HG02870 (cell line): ENCODE measurements at regions not wholly inside any gene's neighbourhood (a gene's known extent, or its start where the extent isn't known, plus 50 kb on each side); places are given as distances from the start of the nearest gene placed in this dataset.
A peak's percentile ranks its signal among the peaks of the same experiment; 100 is the strongest.
"Not testable (repeated sequence)": the region's sequence is repeated elsewhere in the genome, so short reads cannot be mapped to it uniquely, and the experiment has no call there.

Experiments used
- ATAC-seq: cut with Tn5 transposase; IDR thresholded peaks from one replicate; pipeline ENCODE4 v1.9.1; 2021; ENCODE audit warnings: mild to moderate bottlenecking, moderate library complexity; ENCODE audit not compliant: unreplicated experiment

DNA sequence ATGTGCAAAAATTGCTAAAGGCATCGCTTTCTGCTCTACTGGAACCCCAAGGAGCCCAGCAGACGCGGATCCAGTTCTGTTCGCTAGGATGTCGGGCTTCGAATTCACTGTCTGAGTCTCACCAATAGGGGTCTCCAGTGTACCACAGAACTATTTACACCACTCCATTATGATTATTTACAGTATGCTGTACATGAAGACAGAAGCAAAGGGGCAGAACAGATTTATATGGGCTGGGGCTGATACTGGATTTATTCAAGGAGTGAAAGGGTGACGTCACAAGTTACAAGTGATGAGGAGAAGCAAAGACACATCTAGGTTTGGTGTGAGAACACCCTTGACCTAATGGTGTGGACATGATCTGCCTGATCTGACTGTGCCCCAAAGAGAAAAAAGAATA, 185.3 kb upstream of the ATP5MC3 start:
- peak; percentile 70 for ATAC-seq

DNA sequence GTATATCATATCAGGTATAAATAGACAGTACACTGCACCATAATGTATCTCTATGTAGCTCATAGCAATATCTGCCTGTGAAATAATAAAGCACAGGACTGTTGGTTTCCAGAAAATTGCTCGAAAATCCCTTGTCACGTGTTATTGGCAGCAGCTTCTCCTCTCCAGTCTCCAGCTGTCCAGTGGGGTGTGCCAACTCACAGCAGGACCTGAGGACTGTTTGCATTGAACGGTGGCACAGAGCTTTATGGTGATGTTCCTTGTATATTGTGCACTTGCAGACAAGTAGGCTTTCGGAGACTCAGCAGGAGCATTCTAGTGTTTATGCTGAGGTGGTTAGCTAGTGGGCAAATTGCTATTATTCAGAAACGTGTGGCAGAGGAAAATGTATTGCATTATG, 182.2 kb upstream of the ATP5MC3 start:
- no peak for ATAC-seq

DNA sequence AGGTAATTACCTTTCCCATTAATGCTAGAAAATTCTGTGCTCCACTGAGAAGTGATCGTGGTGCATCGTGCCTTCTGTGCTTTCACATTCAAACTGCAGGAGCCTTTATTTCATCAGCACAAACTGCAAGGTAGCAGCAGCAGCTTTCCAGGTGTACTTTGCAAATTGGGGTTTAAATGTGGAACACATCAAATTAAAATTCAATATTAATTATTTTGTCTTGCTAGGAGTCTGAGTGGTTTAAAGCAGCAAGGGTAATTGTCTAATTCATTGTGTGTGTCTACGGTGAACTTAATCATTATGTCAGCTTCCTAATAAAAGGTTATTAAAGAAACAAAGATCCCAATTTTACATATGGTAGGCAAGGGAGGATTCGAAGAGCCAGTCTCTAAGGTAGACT, 180.8 kb upstream of the ATP5MC3 start:
- ATAC-seq, result no peak

GRCh38 chr2:175359710-175360109, 178.2 kb upstream of the ATP5MC3 start:
- no peak for ATAC-seq

- ATAC-seq, result no peak
These were observed 175.4 kb upstream of the ATP5MC3 start for GRCh38 chr2:175356901-175357300.

- no peak for ATAC-seq
These were observed 173.7 kb upstream of the ATP5MC3 start for GRCh38 chr2:175355246-175355645.

- ATAC-seq, result no peak
These were observed 171.8 kb upstream of the ATP5MC3 start for GRCh38 chr2:175353275-175353674.

- ATAC-seq, result no peak
These were observed 170.0 kb upstream of the ATP5MC3 start for GRCh38 chr2:175351512-175351911.

DNA sequence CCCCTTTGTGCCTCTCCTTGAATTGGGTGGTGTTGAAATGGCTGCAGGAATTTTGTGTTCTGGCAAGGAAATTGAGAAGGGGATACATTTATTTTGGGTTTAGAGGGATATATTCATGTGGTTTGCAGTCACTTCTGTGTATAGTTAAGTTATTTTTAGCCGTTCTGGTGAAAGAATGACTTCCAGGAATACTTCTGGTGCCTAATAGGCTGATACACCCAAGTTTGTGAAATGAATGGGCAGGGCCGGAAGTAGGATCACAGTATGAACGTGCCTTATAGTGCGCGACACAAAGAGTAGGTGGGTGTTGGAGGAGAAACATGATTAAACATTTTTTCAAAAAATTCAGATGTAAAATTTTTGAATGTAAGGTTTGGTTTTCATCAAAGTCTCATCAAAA, 168.6 kb upstream of the ATP5MC3 start:
- no peak for ATAC-seq

- no peak for ATAC-seq
These were observed 160.6 kb upstream of the ATP5MC3 start for GRCh38 chr2:175342085-175342484.

DNA sequence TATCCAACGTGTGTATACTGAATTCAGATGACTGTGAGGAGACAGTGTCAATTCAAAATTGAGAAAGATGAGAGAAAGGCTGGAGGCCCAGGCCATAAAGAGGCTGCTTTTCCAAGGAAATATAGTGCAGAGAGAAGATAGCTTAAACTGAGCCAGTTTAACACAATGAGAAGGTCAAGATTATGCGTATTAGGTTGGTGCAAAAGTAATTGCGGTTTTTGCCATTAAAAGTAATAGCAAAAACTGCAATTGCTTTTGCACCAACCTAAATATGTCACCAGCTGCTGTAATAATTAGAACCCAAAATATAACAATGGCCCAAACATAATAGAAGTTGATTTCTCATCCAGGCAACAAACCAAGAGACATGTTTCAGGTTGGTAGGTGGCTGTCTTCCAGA, 148.7 kb upstream of the ATP5MC3 start:
- ATAC-seq, result no peak

GRCh38 chr2:175326801-175327200, 145.3 kb upstream of the ATP5MC3 start:
- ATAC-seq, result no peak

DNA sequence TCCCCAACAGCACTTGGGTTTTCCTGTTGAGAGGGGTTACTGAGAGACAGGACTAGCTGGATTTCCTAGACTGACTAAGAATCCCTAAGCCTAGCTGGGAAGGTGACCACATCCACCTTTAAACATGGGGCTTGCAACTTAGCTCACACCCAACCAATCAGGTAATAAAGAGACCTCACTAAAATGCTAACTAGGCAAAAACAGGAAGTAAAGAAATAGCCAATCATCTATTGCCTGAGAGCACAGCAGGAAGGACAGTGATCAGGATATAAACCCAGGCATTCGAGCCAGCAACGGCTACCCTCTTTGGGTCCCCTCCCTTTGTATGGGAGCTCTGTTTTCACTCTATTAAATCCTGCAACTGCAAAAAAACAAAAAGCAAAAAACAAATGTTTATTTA, 144.7 kb upstream of the ATP5MC3 start:
- not testable (repeated sequence) for ATAC-seq

DNA sequence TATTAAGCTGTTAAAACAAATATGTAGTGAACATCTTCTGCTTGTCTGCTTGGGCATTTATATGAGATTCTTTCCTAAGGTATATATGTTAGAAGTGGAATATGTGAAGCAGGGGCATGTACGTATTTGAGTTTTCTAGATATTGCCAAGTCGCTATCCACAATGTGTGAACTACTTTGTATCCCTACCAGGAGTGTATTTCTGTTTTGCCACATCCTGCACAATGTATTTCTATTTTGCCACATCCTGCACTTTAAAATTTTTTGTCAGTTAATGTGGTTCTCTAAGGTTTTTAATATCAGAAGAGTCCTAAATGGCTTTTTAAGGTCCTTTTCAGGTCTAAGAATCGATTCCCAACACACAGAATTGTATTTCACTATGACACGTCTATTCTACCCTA, 141.7 kb upstream of the ATP5MC3 start:
- ATAC-seq, result no peak

DNA sequence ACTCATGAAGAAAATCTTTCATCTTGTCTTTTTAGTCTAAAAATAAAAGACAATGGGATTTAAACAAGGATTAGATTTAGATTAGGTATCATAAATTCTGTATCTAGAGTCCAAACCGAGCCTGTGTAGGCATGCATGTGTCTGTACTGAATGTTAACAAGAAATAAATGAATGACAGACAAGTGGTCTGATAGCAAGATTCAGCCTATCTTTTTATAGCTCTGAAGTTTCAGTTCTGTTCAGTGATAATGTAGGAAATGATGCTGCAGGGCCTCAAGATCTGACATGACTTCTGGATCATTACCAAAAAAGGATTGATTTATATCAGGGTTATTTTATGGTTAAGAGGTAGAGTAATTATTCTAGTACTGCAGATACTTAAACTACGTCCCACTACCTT, 137.0 kb upstream of the ATP5MC3 start:
- ATAC-seq, result no peak

GRCh38 chr2:175317751-175318150, 136.2 kb upstream of the ATP5MC3 start:
- ATAC-seq, result no peak

GRCh38 chr2:175312137-175312536, 130.6 kb upstream of the ATP5MC3 start:
- no peak for ATAC-seq

GRCh38 chr2:175310813-175311504, 129.4 kb upstream of the ATP5MC3 start:
- ATAC-seq, result no peak

DNA sequence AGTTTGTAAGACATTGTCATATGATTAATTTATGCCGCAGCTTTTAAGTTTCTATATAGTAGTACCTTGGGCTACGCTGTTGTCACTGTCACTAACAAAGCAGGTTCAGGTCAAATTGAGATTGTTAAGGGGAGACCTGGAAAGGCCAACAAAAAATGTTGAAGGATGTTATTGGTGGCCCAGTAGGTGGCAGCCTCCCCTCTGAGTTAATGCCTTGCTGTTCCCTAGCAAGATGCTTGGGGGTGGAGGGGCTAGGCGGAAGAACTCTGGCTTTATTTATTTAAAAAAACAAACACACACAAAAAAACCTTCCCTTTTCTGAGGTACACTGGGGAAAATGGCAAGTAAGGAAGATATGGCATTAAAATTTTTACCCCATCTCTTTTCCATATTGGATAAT, 128.3 kb upstream of the ATP5MC3 start:
- ATAC-seq, result no peak

DNA sequence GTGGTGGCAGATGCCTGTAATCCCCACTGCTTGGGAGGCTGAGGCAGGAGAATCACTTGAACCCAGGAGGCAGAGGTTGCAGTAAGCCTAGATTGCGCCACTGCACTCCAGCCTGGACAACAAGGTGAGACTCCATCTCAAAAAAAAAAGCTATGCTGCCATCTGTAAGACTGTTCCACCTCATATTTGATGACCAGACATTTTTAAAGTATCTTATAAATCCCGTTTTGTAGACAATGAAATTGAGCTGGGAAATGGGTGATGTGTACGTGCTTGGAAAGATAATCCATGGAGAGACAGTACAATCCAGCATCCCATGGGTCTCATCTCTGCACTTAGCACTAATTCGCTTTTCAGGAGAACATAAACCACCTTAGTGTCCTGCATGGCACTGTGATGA, 126.5 kb upstream of the ATP5MC3 start:
- no peak for ATAC-seq

DNA sequence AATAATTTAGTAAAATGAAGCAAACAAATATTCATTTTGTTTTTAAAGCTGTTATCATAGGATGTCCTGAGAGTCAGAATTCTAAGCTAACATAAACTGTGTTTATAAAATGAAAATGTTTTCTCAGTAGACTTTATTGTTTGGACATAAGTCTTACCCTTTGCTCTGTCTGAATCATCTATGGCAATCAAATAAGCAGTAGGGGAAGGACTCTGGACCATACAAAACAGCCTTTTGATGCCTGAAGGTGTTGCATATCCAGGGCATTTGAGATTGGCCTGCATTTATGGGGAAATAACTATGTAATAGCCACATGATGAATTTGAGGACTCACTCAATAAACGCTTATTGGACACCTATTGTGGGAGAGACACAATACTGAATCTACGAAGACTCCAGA, 123.0 kb upstream of the ATP5MC3 start:
- ATAC-seq, result no peak

GRCh38 chr2:175293776-175294175, 112.3 kb upstream of the ATP5MC3 start:
- no peak for ATAC-seq

- ATAC-seq, result no peak
These were observed 111.7 kb upstream of the ATP5MC3 start for GRCh38 chr2:175293195-175293594.
